ENCODE measurements at regions not wholly inside any gene's neighbourhood (a gene's known extent, or its start where the extent isn't known, plus 50 kb on each side); places are given as distances from the start of the nearest gene placed in this dataset.

DNA sequence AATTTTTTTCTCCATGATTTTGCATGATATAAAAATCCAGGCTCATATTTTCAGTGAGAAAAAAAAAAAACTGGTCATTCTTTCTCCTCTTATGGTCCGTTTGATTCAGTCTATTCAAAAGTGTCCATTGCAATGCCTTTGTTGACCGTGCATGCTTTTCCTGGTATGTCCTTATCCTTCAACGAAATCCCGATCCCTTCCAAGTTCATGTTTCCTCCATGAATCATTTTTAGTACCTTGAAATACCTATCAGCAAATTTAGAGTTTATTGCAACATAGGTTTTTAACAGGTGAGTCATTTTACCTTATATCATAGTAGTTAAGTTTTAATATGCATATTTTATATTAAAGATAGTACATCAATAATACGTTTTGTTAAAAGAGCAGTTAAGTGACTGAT is 773.8 kb upstream of the CHD1 start (continued):
- TF ChIP-seq, protein P1, sequence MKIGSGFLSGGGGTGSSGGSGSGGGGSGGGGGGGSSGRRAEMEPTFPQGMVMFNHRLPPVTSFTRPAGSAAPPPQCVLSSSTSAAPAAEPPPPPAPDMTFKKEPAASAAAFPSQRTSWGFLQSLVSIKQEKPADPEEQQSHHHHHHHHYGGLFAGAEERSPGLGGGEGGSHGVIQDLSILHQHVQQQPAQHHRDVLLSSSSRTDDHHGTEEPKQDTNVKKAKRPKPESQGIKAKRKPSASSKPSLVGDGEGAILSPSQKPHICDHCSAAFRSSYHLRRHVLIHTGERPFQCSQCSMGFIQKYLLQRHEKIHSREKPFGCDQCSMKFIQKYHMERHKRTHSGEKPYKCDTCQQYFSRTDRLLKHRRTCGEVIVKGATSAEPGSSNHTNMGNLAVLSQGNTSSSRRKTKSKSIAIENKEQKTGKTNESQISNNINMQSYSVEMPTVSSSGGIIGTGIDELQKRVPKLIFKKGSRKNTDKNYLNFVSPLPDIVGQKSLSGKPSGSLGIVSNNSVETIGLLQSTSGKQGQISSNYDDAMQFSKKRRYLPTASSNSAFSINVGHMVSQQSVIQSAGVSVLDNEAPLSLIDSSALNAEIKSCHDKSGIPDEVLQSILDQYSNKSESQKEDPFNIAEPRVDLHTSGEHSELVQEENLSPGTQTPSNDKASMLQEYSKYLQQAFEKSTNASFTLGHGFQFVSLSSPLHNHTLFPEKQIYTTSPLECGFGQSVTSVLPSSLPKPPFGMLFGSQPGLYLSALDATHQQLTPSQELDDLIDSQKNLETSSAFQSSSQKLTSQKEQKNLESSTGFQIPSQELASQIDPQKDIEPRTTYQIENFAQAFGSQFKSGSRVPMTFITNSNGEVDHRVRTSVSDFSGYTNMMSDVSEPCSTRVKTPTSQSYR (CRISPR knock-in tag; IDR thresholded peaks at IDR 0.05): no peak
- TF ChIP-seq ZNF671 (CRISPR knock-in tag; IDR thresholded peaks at IDR 0.05) (no peak), CBFB (CRISPR knock-in tag; IDR thresholded peaks at IDR 0.05; ENCODE audit: low read depth) (no peak), JUN (CRISPR knock-in tag; IDR thresholded peaks at IDR 0.05) (no peak)
- TF ChIP-seq, protein P2, sequence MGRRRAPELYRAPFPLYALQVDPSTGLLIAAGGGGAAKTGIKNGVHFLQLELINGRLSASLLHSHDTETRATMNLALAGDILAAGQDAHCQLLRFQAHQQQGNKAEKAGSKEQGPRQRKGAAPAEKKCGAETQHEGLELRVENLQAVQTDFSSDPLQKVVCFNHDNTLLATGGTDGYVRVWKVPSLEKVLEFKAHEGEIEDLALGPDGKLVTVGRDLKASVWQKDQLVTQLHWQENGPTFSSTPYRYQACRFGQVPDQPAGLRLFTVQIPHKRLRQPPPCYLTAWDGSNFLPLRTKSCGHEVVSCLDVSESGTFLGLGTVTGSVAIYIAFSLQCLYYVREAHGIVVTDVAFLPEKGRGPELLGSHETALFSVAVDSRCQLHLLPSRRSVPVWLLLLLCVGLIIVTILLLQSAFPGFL (CRISPR knock-in tag; IDR thresholded peaks at IDR 0.05; ENCODE audit: borderline replicate concordance): no peak
- TF ChIP-seq, protein P3, sequence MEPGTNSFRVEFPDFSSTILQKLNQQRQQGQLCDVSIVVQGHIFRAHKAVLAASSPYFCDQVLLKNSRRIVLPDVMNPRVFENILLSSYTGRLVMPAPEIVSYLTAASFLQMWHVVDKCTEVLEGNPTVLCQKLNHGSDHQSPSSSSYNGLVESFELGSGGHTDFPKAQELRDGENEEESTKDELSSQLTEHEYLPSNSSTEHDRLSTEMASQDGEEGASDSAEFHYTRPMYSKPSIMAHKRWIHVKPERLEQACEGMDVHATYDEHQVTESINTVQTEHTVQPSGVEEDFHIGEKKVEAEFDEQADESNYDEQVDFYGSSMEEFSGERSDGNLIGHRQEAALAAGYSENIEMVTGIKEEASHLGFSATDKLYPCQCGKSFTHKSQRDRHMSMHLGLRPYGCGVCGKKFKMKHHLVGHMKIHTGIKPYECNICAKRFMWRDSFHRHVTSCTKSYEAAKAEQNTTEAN (CRISPR knock-in tag; IDR thresholded peaks at IDR 0.05): no peak
- TF ChIP-seq, protein P4, sequence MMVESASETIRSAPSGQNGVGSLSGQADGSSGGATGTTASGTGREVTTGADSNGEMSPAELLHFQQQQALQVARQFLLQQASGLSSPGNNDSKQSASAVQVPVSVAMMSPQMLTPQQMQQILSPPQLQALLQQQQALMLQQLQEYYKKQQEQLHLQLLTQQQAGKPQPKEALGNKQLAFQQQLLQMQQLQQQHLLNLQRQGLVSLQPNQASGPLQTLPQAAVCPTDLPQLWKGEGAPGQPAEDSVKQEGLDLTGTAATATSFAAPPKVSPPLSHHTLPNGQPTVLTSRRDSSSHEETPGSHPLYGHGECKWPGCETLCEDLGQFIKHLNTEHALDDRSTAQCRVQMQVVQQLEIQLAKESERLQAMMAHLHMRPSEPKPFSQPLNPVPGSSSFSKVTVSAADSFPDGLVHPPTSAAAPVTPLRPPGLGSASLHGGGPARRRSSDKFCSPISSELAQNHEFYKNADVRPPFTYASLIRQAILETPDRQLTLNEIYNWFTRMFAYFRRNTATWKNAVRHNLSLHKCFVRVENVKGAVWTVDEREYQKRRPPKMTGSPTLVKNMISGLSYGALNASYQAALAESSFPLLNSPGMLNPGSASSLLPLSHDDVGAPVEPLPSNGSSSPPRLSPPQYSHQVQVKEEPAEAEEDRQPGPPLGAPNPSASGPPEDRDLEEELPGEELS (CRISPR knock-in tag; IDR thresholded peaks at IDR 0.05): no peak
- TF ChIP-seq, protein P5, sequence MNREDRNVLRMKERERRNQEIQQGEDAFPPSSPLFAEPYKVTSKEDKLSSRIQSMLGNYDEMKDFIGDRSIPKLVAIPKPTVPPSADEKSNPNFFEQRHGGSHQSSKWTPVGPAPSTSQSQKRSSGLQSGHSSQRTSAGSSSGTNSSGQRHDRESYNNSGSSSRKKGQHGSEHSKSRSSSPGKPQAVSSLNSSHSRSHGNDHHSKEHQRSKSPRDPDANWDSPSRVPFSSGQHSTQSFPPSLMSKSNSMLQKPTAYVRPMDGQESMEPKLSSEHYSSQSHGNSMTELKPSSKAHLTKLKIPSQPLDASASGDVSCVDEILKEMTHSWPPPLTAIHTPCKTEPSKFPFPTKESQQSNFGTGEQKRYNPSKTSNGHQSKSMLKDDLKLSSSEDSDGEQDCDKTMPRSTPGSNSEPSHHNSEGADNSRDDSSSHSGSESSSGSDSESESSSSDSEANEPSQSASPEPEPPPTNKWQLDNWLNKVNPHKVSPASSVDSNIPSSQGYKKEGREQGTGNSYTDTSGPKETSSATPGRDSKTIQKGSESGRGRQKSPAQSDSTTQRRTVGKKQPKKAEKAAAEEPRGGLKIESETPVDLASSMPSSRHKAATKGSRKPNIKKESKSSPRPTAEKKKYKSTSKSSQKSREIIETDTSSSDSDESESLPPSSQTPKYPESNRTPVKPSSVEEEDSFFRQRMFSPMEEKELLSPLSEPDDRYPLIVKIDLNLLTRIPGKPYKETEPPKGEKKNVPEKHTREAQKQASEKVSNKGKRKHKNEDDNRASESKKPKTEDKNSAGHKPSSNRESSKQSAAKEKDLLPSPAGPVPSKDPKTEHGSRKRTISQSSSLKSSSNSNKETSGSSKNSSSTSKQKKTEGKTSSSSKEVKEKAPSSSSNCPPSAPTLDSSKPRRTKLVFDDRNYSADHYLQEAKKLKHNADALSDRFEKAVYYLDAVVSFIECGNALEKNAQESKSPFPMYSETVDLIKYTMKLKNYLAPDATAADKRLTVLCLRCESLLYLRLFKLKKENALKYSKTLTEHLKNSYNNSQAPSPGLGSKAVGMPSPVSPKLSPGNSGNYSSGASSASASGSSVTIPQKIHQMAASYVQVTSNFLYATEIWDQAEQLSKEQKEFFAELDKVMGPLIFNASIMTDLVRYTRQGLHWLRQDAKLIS (CRISPR knock-in tag; IDR thresholded peaks at IDR 0.05; ENCODE audit: borderline replicate concordance): no peak

DNA sequence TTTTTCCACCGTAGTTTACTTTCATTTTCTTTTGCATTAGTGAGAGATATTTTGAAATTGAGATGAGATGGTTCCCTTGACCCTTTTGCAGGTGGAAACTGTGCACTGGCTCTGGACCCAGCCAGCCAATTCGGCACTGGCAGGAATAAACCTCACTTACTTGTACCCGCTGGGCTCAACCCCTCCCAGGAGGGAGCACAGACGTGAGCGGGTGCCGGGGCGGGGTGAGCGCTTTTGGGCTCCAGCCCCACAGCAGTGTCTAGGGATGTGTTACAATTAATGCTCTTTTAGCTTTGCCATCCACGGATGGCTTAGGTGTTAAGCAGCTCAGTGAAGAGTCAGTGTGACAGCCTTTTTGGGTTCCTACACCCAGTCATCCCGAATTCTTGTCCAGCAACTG is 766.1 kb upstream of the CHD1 start:
- POLR2A ChIA-PET: no interaction called here
- H3K27ac Mint-ChIP-seq: no peak overlapping the region
- no peak overlapping the region for H3K4me3 Mint-ChIP-seq
- no peaks in the 10 kb centered on the region for H3K36me3 Mint-ChIP-seq
- TF ChIP-seq, protein P6, sequence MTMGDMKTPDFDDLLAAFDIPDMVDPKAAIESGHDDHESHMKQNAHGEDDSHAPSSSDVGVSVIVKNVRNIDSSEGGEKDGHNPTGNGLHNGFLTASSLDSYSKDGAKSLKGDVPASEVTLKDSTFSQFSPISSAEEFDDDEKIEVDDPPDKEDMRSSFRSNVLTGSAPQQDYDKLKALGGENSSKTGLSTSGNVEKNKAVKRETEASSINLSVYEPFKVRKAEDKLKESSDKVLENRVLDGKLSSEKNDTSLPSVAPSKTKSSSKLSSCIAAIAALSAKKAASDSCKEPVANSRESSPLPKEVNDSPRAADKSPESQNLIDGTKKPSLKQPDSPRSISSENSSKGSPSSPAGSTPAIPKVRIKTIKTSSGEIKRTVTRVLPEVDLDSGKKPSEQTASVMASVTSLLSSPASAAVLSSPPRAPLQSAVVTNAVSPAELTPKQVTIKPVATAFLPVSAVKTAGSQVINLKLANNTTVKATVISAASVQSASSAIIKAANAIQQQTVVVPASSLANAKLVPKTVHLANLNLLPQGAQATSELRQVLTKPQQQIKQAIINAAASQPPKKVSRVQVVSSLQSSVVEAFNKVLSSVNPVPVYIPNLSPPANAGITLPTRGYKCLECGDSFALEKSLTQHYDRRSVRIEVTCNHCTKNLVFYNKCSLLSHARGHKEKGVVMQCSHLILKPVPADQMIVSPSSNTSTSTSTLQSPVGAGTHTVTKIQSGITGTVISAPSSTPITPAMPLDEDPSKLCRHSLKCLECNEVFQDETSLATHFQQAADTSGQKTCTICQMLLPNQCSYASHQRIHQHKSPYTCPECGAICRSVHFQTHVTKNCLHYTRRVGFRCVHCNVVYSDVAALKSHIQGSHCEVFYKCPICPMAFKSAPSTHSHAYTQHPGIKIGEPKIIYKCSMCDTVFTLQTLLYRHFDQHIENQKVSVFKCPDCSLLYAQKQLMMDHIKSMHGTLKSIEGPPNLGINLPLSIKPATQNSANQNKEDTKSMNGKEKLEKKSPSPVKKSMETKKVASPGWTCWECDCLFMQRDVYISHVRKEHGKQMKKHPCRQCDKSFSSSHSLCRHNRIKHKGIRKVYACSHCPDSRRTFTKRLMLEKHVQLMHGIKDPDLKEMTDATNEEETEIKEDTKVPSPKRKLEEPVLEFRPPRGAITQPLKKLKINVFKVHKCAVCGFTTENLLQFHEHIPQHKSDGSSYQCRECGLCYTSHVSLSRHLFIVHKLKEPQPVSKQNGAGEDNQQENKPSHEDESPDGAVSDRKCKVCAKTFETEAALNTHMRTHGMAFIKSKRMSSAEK (CRISPR knock-in tag; IDR thresholded peaks at IDR 0.05; ENCODE audit: borderline replicate concordance): no peak
- TF ChIP-seq USF1 (CRISPR knock-in tag; IDR thresholded peaks at IDR 0.05): no peak
- TF ChIP-seq NR1H2 (CRISPR knock-in tag; IDR thresholded peaks at IDR 0.05): no peak
- TF ChIP-seq, protein P1 (CRISPR knock-in tag; IDR thresholded peaks at IDR 0.05): no peak
- H3K9me3 Mint-ChIP-seq: no peaks in the 10 kb centered on the region
- CTCF ChIA-PET: no interaction called here
- no peak for ATAC-seq
- no peak for DNase-seq (ENCODE audit: low spot score)
- no peaks in the 10 kb centered on the region for H3K4me1 Mint-ChIP-seq
- H3K27me3 Mint-ChIP-seq (ENCODE audit: low read depth): no peaks in the 10 kb centered on the region

All from WTC11 (cell line).